ENCODE measurements at regions not wholly inside any gene's neighbourhood (a gene's known extent, or its start where the extent isn't known, plus 50 kb on each side); places are given as distances from the start of the nearest gene placed in this dataset.

GRCh38 chr14:97724265-97724731, 927.1 kb downstream of the VRK1 start:
- no peak for TF ChIP-seq EZH2 (IDR thresholded peaks at IDR 0.05; ENCODE audit: borderline replicate concordance)
- no peak for TF ChIP-seq CTCF (IDR thresholded peaks at IDR 0.05; ENCODE audit: poor library complexity)
